ENCODE measurements at regions not wholly inside any gene's neighbourhood (a gene's known extent, or its start where the extent isn't known, plus 50 kb on each side); places are given as distances from the start of the nearest gene placed in this dataset.

DNA sequence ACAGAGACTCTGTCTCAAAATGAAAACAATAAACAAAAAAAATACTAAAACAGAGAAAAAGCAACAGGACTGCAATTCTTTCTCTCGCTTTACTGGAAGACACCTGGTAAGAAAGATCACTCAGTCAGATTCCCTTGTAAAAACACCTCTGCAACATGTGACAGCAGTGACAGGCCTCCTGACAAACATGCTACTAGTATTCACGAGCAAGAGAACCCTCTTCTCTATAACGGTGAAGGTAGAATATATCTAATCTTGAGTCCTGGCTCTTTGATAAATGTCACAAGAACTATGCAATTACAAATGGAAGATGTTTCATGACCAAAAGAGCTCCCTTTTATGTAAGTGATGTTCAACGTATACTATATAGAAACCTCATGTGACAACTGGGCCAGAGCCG lies 986.7 kb upstream of the LRRN3 start:
- H4K20me1 ChIP-seq (ENCODE audit: insufficient read depth, low read length), result no peaks in the 10 kb centered on the region
- intact Hi-C loops (cut with micrococcal nuclease), result no loop called here
- no peak overlapping the region for H3K18ac ChIP-seq (ENCODE audit: low read depth, low read length)
- no peak overlapping the region for H2AFZ ChIP-seq (replicated peaks; ENCODE audit: low read length, poor library complexity)
- CTCF ChIA-PET, result interaction anchor here (0.6 kb wide), 1 partner anchor 19 kb away, joined by 3 read pairs; no protein-coding TSS in a partner anchor
- no peak overlapping the region for H4K8ac ChIP-seq (ENCODE audit: low read depth in 2 of 2, low read length in 2 of 2)
- no peak overlapping the region for H4K91ac ChIP-seq (ENCODE audit: insufficient read depth, low read depth, low read length)
- H2AK5ac ChIP-seq (ENCODE audit: low read depth, low read length), result no peak overlapping the region
- H2BK15ac ChIP-seq (ENCODE audit: low read depth, low read length), result no peak overlapping the region
- H3K4me2 ChIP-seq (ENCODE audit: low read depth, low read length), result no peak overlapping the region
- no peak overlapping the region for H3K27ac ChIP-seq (ENCODE audit: insufficient read depth, low read length)
- no peak for TF ChIP-seq MAZ (IDR thresholded peaks at IDR 0.05; ENCODE audit: borderline replicate concordance, low read depth, low read length)
- TF ChIP-seq, protein P1, sequence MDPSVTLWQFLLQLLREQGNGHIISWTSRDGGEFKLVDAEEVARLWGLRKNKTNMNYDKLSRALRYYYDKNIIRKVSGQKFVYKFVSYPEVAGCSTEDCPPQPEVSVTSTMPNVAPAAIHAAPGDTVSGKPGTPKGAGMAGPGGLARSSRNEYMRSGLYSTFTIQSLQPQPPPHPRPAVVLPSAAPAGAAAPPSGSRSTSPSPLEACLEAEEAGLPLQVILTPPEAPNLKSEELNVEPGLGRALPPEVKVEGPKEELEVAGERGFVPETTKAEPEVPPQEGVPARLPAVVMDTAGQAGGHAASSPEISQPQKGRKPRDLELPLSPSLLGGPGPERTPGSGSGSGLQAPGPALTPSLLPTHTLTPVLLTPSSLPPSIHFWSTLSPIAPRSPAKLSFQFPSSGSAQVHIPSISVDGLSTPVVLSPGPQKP (IDR thresholded peaks at IDR 0.05; ENCODE audit: borderline replicate concordance, low read depth, low read length), result no peak
- no peak for TF ChIP-seq RAD21 (IDR thresholded peaks at IDR 0.05; ENCODE audit: low read length)
- TF ChIP-seq RCOR1 (IDR thresholded peaks at IDR 0.05; ENCODE audit: insufficient replicate concordance, low read length), result no peak
- no peaks in the 10 kb centered on the region for H3K9me3 ChIP-seq (ENCODE audit: control insufficient read depth, insufficient read depth, low read length)
- DNase-seq (no peak), ATAC-seq (ENCODE audit: low read depth) (no peak)
- no peaks in the 10 kb centered on the region for H3K4me1 ChIP-seq (ENCODE audit: control insufficient read depth, insufficient read depth, low read length)
- no peaks in the 10 kb centered on the region for H3K36me3 ChIP-seq (ENCODE audit: control insufficient read depth, insufficient read depth, low read length)
- no peak overlapping the region for H4K5ac ChIP-seq (ENCODE audit: low read depth, low read length)
- H3K79me1 ChIP-seq (ENCODE audit: low read depth in 1 of 2, low read length in 2 of 2), result no peaks in the 10 kb centered on the region
- H3K9me1 ChIP-seq (ENCODE audit: insufficient read depth, low read length), result no peaks in the 10 kb centered on the region
- no peak overlapping the region for H2BK5ac ChIP-seq (ENCODE audit: low read depth, low read length, poor library complexity, severe bottlenecking)
- no peak overlapping the region for H3K9ac ChIP-seq (ENCODE audit: low read depth, low read length)
- H3K27me3 ChIP-seq (ENCODE audit: control insufficient read depth, insufficient read depth, low read length), result no peaks in the 10 kb centered on the region
- no peak overlapping the region for H2BK120ac ChIP-seq (ENCODE audit: low read depth, low read length)
- in situ Hi-C loops (cut with MboI; ENCODE audit: low sequenced_read_pairs), result no loop called here
- BruUV-seq (replicated peaks), result no TSS peak
- no peak overlapping the region for H3K4me3 ChIP-seq (ENCODE audit: insufficient read depth, low read depth, low read length)
- H2AK9ac ChIP-seq (replicated peaks; ENCODE audit: low read depth, low read length, poor library complexity), result no peak overlapping the region
- H3K4ac ChIP-seq (ENCODE audit: low read depth, low read length), result no peak overlapping the region
- H2BK20ac ChIP-seq (ENCODE audit: low read depth, low read length), result no peak overlapping the region
- POLR2A ChIA-PET (ENCODE audit: unreplicated experiment), result no interaction called here
- no peak overlapping the region for H3K14ac ChIP-seq (replicated peaks; ENCODE audit: low read depth, low read length)
- H3K56ac ChIP-seq (ENCODE audit: extremely low read depth, insufficient read depth, low read length), result no peak overlapping the region
- dilution Hi-C loops (cut with HindIII; ENCODE audit: low sequenced_read_pairs, unreplicated experiment), result no loop called here
- WGBS, 2 experiments (ENCODE audit: extremely low coverage in 2 of 2, insufficient read length in 1 of 2), result no CpG with 5 or more reads among the region's 5 CpGs
- H3K23ac ChIP-seq (ENCODE audit: low read depth, low read length), result no peak overlapping the region
